ENCODE measurements at regions not wholly inside any gene's neighbourhood (a gene's known extent, or its start where the extent isn't known, plus 50 kb on each side); places are given as distances from the start of the nearest gene placed in this dataset.
"Not testable (repeated sequence)": the region's sequence is repeated elsewhere in the genome, so short reads cannot be mapped to it uniquely, and the experiment has no call there.

DNA sequence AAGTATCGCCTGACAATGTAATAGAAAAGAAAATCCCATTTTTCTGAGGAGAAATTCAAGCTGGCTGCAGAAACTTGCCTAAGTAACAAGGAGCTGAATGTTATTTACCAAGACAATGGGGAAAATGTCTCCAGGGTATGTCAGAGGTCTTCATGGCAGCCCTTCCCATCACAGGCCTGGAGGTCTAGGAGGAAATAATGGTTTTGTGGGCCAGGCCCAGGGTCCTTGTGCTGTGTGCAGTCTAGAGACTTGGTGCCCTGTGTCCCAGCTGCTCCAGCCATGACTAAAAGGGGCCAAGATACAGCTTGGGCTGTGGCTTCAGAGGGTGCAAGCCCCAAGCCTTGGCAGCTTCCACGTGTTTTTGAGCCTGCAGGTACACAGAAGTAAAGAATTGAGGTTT is 120.5 kb upstream of the PKP2 start:
- not testable (repeated sequence) for TF ChIP-seq POLR2A (IDR thresholded peaks at IDR 0.05; ENCODE audit: low read length); PHF8 (IDR thresholded peaks at IDR 0.05; ENCODE audit: borderline replicate concordance, low read depth); CEBPB (IDR thresholded peaks at IDR 0.05); CBX2 (IDR thresholded peaks at IDR 0.05; ENCODE audit: borderline replicate concordance, low read depth); KDM1A (IDR thresholded peaks at IDR 0.05; ENCODE audit: low read depth); EHF (CRISPR knock-in tag; IDR thresholded peaks at IDR 0.05); EP300 (IDR thresholded peaks at IDR 0.05); POLR2AphosphoS2 (conservative IDR thresholded peaks at IDR 0.05; ENCODE audit: low read length)
- TF ChIP-seq, protein P1, sequence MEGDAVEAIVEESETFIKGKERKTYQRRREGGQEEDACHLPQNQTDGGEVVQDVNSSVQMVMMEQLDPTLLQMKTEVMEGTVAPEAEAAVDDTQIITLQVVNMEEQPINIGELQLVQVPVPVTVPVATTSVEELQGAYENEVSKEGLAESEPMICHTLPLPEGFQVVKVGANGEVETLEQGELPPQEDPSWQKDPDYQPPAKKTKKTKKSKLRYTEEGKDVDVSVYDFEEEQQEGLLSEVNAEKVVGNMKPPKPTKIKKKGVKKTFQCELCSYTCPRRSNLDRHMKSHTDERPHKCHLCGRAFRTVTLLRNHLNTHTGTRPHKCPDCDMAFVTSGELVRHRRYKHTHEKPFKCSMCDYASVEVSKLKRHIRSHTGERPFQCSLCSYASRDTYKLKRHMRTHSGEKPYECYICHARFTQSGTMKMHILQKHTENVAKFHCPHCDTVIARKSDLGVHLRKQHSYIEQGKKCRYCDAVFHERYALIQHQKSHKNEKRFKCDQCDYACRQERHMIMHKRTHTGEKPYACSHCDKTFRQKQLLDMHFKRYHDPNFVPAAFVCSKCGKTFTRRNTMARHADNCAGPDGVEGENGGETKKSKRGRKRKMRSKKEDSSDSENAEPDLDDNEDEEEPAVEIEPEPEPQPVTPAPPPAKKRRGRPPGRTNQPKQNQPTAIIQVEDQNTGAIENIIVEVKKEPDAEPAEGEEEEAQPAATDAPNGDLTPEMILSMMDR (IDR thresholded peaks at IDR 0.05), result not testable (repeated sequence)
